H1 (cell line): ENCODE measurements at regions not wholly inside any gene's neighbourhood (a gene's known extent, or its start where the extent isn't known, plus 50 kb on each side); places are given as distances from the start of the nearest gene placed in this dataset.

ENCODE experiments used
- CTCF ChIA-PET: fragments of 300-600 bp; sonication (Branson Sonifier 250); formaldehyde crosslinking; loops from one replicate; lab custom pipeline; 2021; ENCODE audit not compliant: partially characterized antibody; lab: Charles Lee
- POLR2A ChIA-PET: fragments of 300-600 bp; sonication (Branson Sonifier 250); formaldehyde crosslinking; loops from one replicate; lab custom pipeline; 2021; ENCODE audit warnings: inconsistent platforms; ENCODE audit not compliant: partially characterized antibody; lab: Charles Lee
- DNase-seq, 2 experiments: peaks; one replicate each; pipeline versions ENCODE4 v3.0.0 to v3.0.0-alpha.2; 2010 to 2022; ENCODE audit warnings: low spot score in 2 of 2, low read depth in 1 of 2, mixed read lengths in 1 of 2
- FAIRE-seq: peaks from 2 replicates; lab custom pipeline; 2011; peaks lifted over from hg19 to GRCh38; lab: Jason Lieb, UNC
- H2AFZ ChIP-seq: 2 replicates; pipeline ENCODE4 v1.8.1; 2012; ENCODE audit warnings: low read length, inconsistent platforms
- H2AK5ac ChIP-seq: 2 replicates; pipeline ENCODE4 v1.6.1; 2013; ENCODE audit warnings: low read depth, low read length
- H2BK120ac ChIP-seq: replicated peaks from 2 replicates; pipeline ENCODE3; 2013; ENCODE audit warnings: low read depth, low read length, inconsistent platforms
- H2BK12ac ChIP-seq: 2 replicates; pipeline ENCODE4 v1.6.1; 2013; ENCODE audit warnings: low read depth, low read length
- H2BK15ac ChIP-seq: 2 replicates; pipeline ENCODE4 v1.6.1; 2013; ENCODE audit warnings: low read length
- H2BK20ac ChIP-seq: 2 replicates; pipeline ENCODE4 v1.6.1; 2013; ENCODE audit warnings: low read length
- H2BK5ac ChIP-seq: 2 replicates; pipeline ENCODE4 v1.6.1; 2013; ENCODE audit warnings: low read depth, low read length
- H3K14ac ChIP-seq: 2 replicates; pipeline ENCODE4 v1.6.1; 2013; ENCODE audit warnings: inconsistent platforms; ENCODE audit not compliant: insufficient read length
- H3K18ac ChIP-seq: 2 replicates; pipeline ENCODE4 v1.6.1; 2013; ENCODE audit warnings: low read length; ENCODE audit errors: extremely low read depth
- H3K23ac ChIP-seq: 2 replicates; pipeline ENCODE4 v1.6.1; 2013; ENCODE audit warnings: inconsistent platforms; ENCODE audit not compliant: insufficient read length
- H3K23me2 ChIP-seq: 2 replicates; pipeline ENCODE4 v1.6.1; 2013; ENCODE audit warnings: low read depth, low read length
- H3K27ac ChIP-seq: 2 replicates; pipeline ENCODE4 v1.6.1; 2011; ENCODE audit warnings: low read depth, low read length, inconsistent platforms
- H3K27me3 ChIP-seq, 4 experiments: replicated peaks in 1 of 4; 1 replicate in 1 of 4; 2 replicates in 3 of 4; pipeline versions ENCODE4 v1.6.1 to v1.8.1; 2011 to 2013; ENCODE audit warnings: low read length in 3 of 4, mild to moderate bottlenecking in 3 of 4, inconsistent platforms in 2 of 4, mixed read lengths in 2 of 4, moderate library complexity in 1 of 4; ENCODE audit not compliant: control insufficient read depth in 3 of 4, insufficient read depth in 3 of 4; ENCODE audit errors: extremely low read depth in 1 of 4
- H3K36me3 ChIP-seq, 4 experiments: 2 replicates each; pipeline versions ENCODE4 v1.6.1 to v1.8.1; 2011 to 2013; ENCODE audit warnings: mild to moderate bottlenecking in 4 of 4, low read length in 3 of 4, moderate library complexity in 2 of 4, control low read depth in 1 of 4, inconsistent platforms in 1 of 4; ENCODE audit not compliant: insufficient read depth in 4 of 4, control insufficient read depth in 2 of 4
- H3K4ac ChIP-seq: replicated peaks from 2 replicates; pipeline ENCODE3; 2013; ENCODE audit warnings: low read length, low read depth, mixed read lengths, inconsistent platforms; ENCODE audit not compliant: insufficient read length
- H3K4me1 ChIP-seq, 4 experiments: replicated peaks in 1 of 4; 1 replicate in 1 of 4; 2 replicates in 3 of 4; pipeline versions ENCODE4 v1.6.1 to v1.8.1; 2011 to 2013; ENCODE audit warnings: low read length in 3 of 4, inconsistent platforms in 2 of 4, mixed read lengths in 1 of 4; ENCODE audit not compliant: insufficient read depth in 4 of 4, control insufficient read depth in 3 of 4
- H3K4me2 ChIP-seq, 2 experiments: 2 replicates each; pipeline versions ENCODE4 v1.6.1 to v1.8.1; 2011 to 2013; ENCODE audit warnings: low read depth in 2 of 2, low read length in 2 of 2, control low read depth in 1 of 2, inconsistent platforms in 1 of 2, mild to moderate bottlenecking in 1 of 2; ENCODE audit not compliant: insufficient read depth in 1 of 2
- H3K4me3 ChIP-seq, 4 experiments: fragments of 200-600, 300-600 bp in 1 of 4; sonication (generic), shearing (Covaris generic), sonication (Bioruptor Twin) in 1 of 4; 2 replicates each; pipeline versions ENCODE4 v1.5.1 to v1.8.1; 2011 to 2016; ENCODE audit warnings: low read length in 4 of 4, low read depth in 3 of 4, control low read depth in 2 of 4, inconsistent platforms in 2 of 4, mild to moderate bottlenecking in 2 of 4, mixed read lengths in 1 of 4, moderate library complexity in 1 of 4; ENCODE audit not compliant: insufficient read depth in 2 of 4; ENCODE audit errors: extremely low read depth in 1 of 4
- H3K56ac ChIP-seq: replicated peaks from 2 replicates; pipeline ENCODE3; 2013; ENCODE audit warnings: low read depth, mild to moderate bottlenecking, mixed read lengths, low read length, inconsistent platforms; ENCODE audit not compliant: insufficient read length
- H3K79me1 ChIP-seq: 2 replicates; pipeline ENCODE4 v1.6.1; 2013; ENCODE audit warnings: low read depth, low read length, control low read depth
- H3K79me2 ChIP-seq, 2 experiments: 2 replicates each; pipeline versions ENCODE4 v1.6.1 to v1.8.1; 2012 to 2013; ENCODE audit warnings: low read length in 2 of 2, mild to moderate bottlenecking in 2 of 2, inconsistent platforms in 1 of 2; ENCODE audit not compliant: insufficient read depth in 2 of 2, control insufficient read depth in 1 of 2
- H3K9ac ChIP-seq, 4 experiments: replicated peaks in 1 of 4; 1 replicate in 1 of 4; 2 replicates in 3 of 4; pipeline versions ENCODE4 v1.6.1 to v1.8.1; 2011 to 2013; ENCODE audit warnings: low read depth in 3 of 4, low read length in 3 of 4, control low read depth in 2 of 4, mild to moderate bottlenecking in 2 of 4, moderate library complexity in 2 of 4, inconsistent platforms in 1 of 4; ENCODE audit errors: extremely low read depth in 1 of 4
- H3K9me3 ChIP-seq, 2 experiments: 2 replicates each; pipeline versions ENCODE4 v1.6.1 to v1.8.1; 2012 to 2013; ENCODE audit warnings: mild to moderate bottlenecking in 2 of 2, moderate library complexity in 2 of 2, control low read depth in 1 of 2, inconsistent platforms in 1 of 2, low read depth in 1 of 2, low read length in 1 of 2, mixed read lengths in 1 of 2; ENCODE audit not compliant: insufficient read depth in 2 of 2
- H4K20me1 ChIP-seq, 2 experiments: replicated peaks in 1 of 2; 2 replicates each; pipeline versions ENCODE3 to v1.8.1; 2011 to 2013; ENCODE audit warnings: inconsistent platforms in 2 of 2, low read length in 2 of 2, mild to moderate bottlenecking in 1 of 2; ENCODE audit not compliant: insufficient read depth in 2 of 2, control insufficient read depth in 1 of 2
- H4K5ac ChIP-seq: 2 replicates; pipeline ENCODE4 v1.6.1; 2013; ENCODE audit warnings: low read length, low read depth, mixed read lengths, inconsistent platforms; ENCODE audit not compliant: insufficient read length
- H4K8ac ChIP-seq: 2 replicates; pipeline ENCODE4 v1.8.0; 2013; ENCODE audit warnings: mild to moderate bottlenecking, moderate library complexity, low read length, inconsistent platforms; ENCODE audit not compliant: insufficient read depth; ENCODE audit errors: extremely low read depth
- H4K91ac ChIP-seq: replicated peaks from 2 replicates; pipeline ENCODE3; 2013; ENCODE audit warnings: low read length, mixed read lengths, inconsistent platforms; ENCODE audit not compliant: insufficient read length
- ASH2L ChIP-seq: fragments of 200-600, 300-600 bp; sonication (generic); IDR thresholded peaks from one replicate; pipeline ENCODE4 v1.7.1; 2017; ENCODE audit warnings: low read length
- FOSL1 ChIP-seq: IDR thresholded peaks from 2 replicates; pipeline ENCODE4 v1.6.1; 2011; ENCODE audit warnings: mild to moderate bottlenecking, low read depth, low read length, moderate library complexity; ENCODE audit not compliant: insufficient read depth
- KDM5A ChIP-seq: fragments of 200-600 bp; IDR thresholded peaks from 2 replicates; pipeline ENCODE4 v1.7.1; 2012; ENCODE audit warnings: mild to moderate bottlenecking, low read length, inconsistent platforms, mixed read lengths
- RBBP5 ChIP-seq: IDR thresholded peaks from 2 replicates; pipeline ENCODE4 v1.7.1; 2012; ENCODE audit warnings: low read depth, mild to moderate bottlenecking, inconsistent platforms, low read length, moderate library complexity, borderline replicate concordance
- SIRT6 ChIP-seq: IDR thresholded peaks from one replicate; pipeline ENCODE4 v1.7.1; 2012; ENCODE audit warnings: low read length, inconsistent platforms
- YY1 ChIP-seq: IDR thresholded peaks from 2 replicates; pipeline ENCODE4 v1.6.1; 2011; ENCODE audit warnings: low read depth, mild to moderate bottlenecking, low read length
- WGBS, 2 experiments: shearing (Covaris generic) in 1 of 2; methylation state at CpG; one replicate each; pipeline versions ENCODE4 v1.1.6 to v1.1.7; 2013 to 2015; ENCODE audit warnings: low lambda C conversion rate in 2 of 2, mixed read lengths in 2 of 2, inconsistent platforms in 1 of 2, low coverage in 1 of 2, missing lambda C conversion rate in 1 of 2; ENCODE audit not compliant: insufficient replicate concordance in 2 of 2, insufficient coverage in 1 of 2, insufficient read length in 1 of 2; ENCODE audit errors: extremely low coverage in 1 of 2, missing lambda C conversion rate in 1 of 2; 5-methylcytosine and 5-hydroxymethylcytosine counted together

DNA sequence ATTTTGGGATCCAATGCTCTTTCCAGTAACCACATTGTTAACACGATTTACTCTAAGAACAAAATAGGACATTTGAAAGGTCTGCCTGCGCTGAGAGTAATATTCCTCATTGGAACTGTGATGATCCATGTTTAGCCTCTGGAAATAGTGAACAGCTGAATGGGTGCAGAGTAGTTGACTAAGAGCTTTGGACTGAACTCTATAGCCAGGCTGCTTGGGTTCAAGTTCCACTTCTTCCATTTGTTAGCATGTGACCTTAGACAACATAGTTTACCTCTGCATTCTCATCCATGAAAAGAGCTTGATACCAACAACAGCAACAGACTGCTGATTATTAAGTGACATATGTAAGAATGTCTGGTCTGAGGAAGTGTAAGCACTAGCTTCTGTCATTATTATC is 128.3 kb upstream of the MMADHC start:
- WGBS, 2 experiments: 86% methylated on average over 2 of the region's 2 CpGs; no CpG with 5 or more reads in 1 of the 2 experiments
- Histone ChIP-seq H3K14ac (no peak overlapping the region), H3K27me3 (no peaks in the 10 kb centered on the region), H3K79me2 (no peaks in the 10 kb centered on the region), H2BK5ac (no peak overlapping the region), H3K4me3 (no peak overlapping the region), H3K27ac (no peak overlapping the region), H3K9me3 (no peaks in the 10 kb centered on the region), H4K91ac (no peak overlapping the region), H3K79me1 (no peaks in the 10 kb centered on the region), H3K23ac (no peak overlapping the region), H2BK20ac (no peak overlapping the region), H3K4me1 (peaks cover 0 to 7% (median under 1%) of the 10 kb centered on the region in 4 experiments; a peak in 2 of 7 replicates), H3K36me3 (no peaks in the 10 kb centered on the region), H3K56ac (no peak overlapping the region), H3K23me2 (no peaks in the 10 kb centered on the region)
- DNase-seq: no peak
- POLR2A ChIA-PET: no interaction called here
- TF ChIP-seq FOSL1: no peak
- TF ChIP-seq KDM5A: no peak
- TF ChIP-seq ASH2L: no peak
- TF ChIP-seq RBBP5: no peak
- no peak for TF ChIP-seq SIRT6
- TF ChIP-seq YY1: no peak
- TF ChIP-seq, all 59 proteins: peak for 0
- Histone ChIP-seq H3K9ac (no peak overlapping the region), H3K18ac (no peak overlapping the region), H3K4ac (no peak overlapping the region), H2BK12ac (no peak overlapping the region), H2AFZ (no peak overlapping the region), H4K20me1 (no peaks in the 10 kb centered on the region), H2AK5ac (no peak overlapping the region), H2BK120ac (no peak overlapping the region), H2BK15ac (no peak overlapping the region), H4K8ac (no peak overlapping the region), H4K5ac (no peak overlapping the region), H3K4me2 (no peak overlapping the region)
- CTCF ChIA-PET: interaction anchor here (0.6 to 1.7 kb wide), 14 partner anchors 12 to 307 kb away, joined by 3 to 9 read pairs (median 4); no protein-coding TSS in a partner anchor
- FAIRE-seq: no peak
